ENCODE measurements at regions not wholly inside any gene's neighbourhood (a gene's known extent, or its start where the extent isn't known, plus 50 kb on each side); places are given as distances from the start of the nearest gene placed in this dataset.

DNA sequence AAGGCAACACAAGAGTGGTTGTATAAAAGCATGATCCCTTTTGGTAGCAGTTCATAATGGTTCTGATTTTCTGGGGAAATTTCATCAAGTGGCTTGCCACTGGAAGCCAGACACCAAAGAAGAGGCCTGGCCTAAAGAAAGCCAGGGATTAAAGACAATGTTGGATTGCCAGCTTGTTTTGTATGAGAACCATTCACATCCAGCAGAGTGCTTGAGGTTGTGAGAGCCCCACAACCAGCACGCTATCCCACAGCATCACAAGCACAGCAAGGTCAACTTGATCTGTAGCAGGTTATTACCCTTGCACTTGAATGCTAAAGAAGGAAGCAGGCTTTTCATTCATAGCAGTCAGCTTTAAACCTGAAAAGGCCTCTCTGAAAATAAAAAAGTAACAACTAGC lies 399.8 kb downstream of the PLPP3 start:
- peaks cover 0 to under 1% of the 10 kb centered on the region in 2 donors for H3K9me3 Mint-ChIP-seq
- intact Hi-C loops (cut with micrococcal nuclease) = no loop called here
- Histone ChIP-seq H3K36me3 (ENCODE audit: control insufficient read depth, insufficient read depth, low read length) (no peaks in the 10 kb centered on the region), H3K27me3 (ENCODE audit: control insufficient read depth, insufficient read depth, low read length) (no peaks in the 10 kb centered on the region), H3K4me1 (ENCODE audit: control insufficient read depth, insufficient read depth, low read length) (no peaks in the 10 kb centered on the region), H3K4me3 (ENCODE audit: low read length) (no peak overlapping the region), H3K27ac (ENCODE audit: low read length) (no peak overlapping the region), H3K9me3 (ENCODE audit: control insufficient read depth, insufficient read depth, low read length) (no peaks in the 10 kb centered on the region)
- DNase-seq = no peak
- TF ChIP-seq, protein P1, sequence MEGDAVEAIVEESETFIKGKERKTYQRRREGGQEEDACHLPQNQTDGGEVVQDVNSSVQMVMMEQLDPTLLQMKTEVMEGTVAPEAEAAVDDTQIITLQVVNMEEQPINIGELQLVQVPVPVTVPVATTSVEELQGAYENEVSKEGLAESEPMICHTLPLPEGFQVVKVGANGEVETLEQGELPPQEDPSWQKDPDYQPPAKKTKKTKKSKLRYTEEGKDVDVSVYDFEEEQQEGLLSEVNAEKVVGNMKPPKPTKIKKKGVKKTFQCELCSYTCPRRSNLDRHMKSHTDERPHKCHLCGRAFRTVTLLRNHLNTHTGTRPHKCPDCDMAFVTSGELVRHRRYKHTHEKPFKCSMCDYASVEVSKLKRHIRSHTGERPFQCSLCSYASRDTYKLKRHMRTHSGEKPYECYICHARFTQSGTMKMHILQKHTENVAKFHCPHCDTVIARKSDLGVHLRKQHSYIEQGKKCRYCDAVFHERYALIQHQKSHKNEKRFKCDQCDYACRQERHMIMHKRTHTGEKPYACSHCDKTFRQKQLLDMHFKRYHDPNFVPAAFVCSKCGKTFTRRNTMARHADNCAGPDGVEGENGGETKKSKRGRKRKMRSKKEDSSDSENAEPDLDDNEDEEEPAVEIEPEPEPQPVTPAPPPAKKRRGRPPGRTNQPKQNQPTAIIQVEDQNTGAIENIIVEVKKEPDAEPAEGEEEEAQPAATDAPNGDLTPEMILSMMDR (IDR thresholded peaks at IDR 0.05) = no peak
- peaks cover 4 to 11% of the 10 kb centered on the region in 2 donors for H3K27me3 Mint-ChIP-seq (ENCODE audit: low read depth in 2 of 2)
- ATAC-seq = no peak
- H3K36me3 Mint-ChIP-seq = no peaks in the 10 kb centered on the region
- 75% methylated on average over 1 of the region's 1 CpG for WGBS (ENCODE audit: insufficient coverage)
- H3K4me3 Mint-ChIP-seq = no peak overlapping the region
- H3K27ac Mint-ChIP-seq = no peak overlapping the region
- H3K4me1 Mint-ChIP-seq = no peaks in the 10 kb centered on the region

DNA sequence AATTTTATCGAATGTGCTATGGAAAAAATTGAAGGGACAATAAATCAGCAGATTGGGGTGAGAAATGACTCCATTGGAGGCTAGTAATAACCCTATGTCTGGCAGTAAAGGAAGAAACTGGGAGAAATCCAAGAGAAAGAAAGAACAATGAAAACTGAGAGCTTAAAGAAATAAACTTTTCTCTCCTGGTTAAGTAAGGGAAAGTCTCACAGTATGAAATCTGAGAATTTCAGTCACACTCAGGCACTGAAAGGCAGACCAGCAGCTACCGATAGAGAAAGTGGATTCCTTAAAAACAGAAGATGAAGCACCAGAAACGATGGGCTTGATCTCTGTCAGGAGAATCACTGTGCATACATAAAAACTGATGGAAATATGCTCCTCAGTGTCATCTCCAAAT lies 404.2 kb downstream of the PLPP3 start:
- Mint-ChIP-seq H3K36me3 (no peaks in the 10 kb centered on the region), H3K4me1 (no peaks in the 10 kb centered on the region), H3K27ac (no peak overlapping the region), H3K9me3 (peaks cover 0 to 4% of the 10 kb centered on the region in 2 donors), H3K4me3 (no peak overlapping the region), H3K27me3 (ENCODE audit: low read depth in 2 of 2) (peaks cover 8 to 17% of the 10 kb centered on the region in 2 donors)
- ATAC-seq = no peak
- intact Hi-C loops (cut with micrococcal nuclease) = no loop called here
- Histone ChIP-seq H3K4me3 (ENCODE audit: low read length) (no peak overlapping the region), H3K4me1 (ENCODE audit: control insufficient read depth, insufficient read depth, low read length) (no peaks in the 10 kb centered on the region), H3K27ac (ENCODE audit: low read length) (no peak overlapping the region), H3K36me3 (ENCODE audit: control insufficient read depth, insufficient read depth, low read length) (no peaks in the 10 kb centered on the region), H3K9me3 (ENCODE audit: control insufficient read depth, insufficient read depth, low read length) (no peaks in the 10 kb centered on the region), H3K27me3 (ENCODE audit: control insufficient read depth, insufficient read depth, low read length) (no peaks in the 10 kb centered on the region)
- 73% methylated on average over 3 of the region's 3 CpGs for WGBS (ENCODE audit: insufficient coverage)
- TF ChIP-seq, protein P1 (IDR thresholded peaks at IDR 0.05) = no peak
- DNase-seq = no peak

DNA sequence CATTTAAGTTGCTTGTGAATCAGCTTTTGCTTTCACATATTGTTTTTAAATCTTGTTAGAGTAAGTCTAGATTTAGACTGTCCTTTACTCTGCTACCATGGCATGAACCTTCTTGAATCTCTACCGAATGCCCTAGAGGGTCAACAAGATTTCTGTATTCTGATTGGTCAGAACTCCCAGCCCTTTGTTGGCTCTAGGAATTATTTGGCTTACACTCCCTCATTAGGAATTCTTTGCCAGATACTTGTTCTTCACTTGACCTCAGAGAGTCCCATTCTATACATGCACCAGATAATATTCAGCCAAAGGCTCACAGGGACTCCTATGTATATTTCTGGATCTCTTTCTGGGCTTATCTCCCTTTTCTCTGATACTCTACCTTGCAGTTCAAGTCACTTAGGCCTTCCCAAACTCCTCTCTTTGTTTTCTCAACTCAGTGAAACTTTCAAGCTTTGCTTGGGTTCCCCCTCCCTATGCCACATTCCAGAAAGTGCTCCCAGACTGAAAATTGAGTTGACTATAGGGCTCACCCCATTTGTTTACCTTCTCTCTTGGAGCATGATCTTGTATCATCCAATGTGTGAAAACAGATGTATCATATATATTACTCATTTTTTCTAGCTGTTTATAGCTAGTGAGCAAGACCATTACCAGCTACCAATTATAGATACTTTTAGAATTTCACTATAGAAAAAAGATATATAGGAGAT lies 405.0 kb downstream of the PLPP3 start:
- WGBS (ENCODE audit: insufficient coverage) = 85% methylated on average over 1 of the region's 1 CpG
- Histone ChIP-seq H3K27ac (ENCODE audit: low read length) (no peak overlapping the region), H3K9me3 (ENCODE audit: control insufficient read depth, insufficient read depth, low read length) (no peaks in the 10 kb centered on the region), H3K4me1 (ENCODE audit: control insufficient read depth, insufficient read depth, low read length) (no peaks in the 10 kb centered on the region), H3K36me3 (ENCODE audit: control insufficient read depth, insufficient read depth, low read length) (no peaks in the 10 kb centered on the region), H3K27me3 (ENCODE audit: control insufficient read depth, insufficient read depth, low read length) (no peaks in the 10 kb centered on the region), H3K4me3 (ENCODE audit: low read length) (no peak overlapping the region)
- intact Hi-C loops (cut with micrococcal nuclease) = no loop called here
- Mint-ChIP-seq H3K4me3 (no peak overlapping the region), H3K27me3 (ENCODE audit: low read depth in 2 of 2) (peaks cover 8 to 17% of the 10 kb centered on the region in 2 donors), H3K27ac (no peak overlapping the region), H3K36me3 (no peaks in the 10 kb centered on the region), H3K9me3 (peaks cover 0 to 4% of the 10 kb centered on the region in 2 donors), H3K4me1 (no peaks in the 10 kb centered on the region)
- DNase-seq (no peak), ATAC-seq (no peak)
- TF ChIP-seq, protein P1 (IDR thresholded peaks at IDR 0.05) = no peak

DNA sequence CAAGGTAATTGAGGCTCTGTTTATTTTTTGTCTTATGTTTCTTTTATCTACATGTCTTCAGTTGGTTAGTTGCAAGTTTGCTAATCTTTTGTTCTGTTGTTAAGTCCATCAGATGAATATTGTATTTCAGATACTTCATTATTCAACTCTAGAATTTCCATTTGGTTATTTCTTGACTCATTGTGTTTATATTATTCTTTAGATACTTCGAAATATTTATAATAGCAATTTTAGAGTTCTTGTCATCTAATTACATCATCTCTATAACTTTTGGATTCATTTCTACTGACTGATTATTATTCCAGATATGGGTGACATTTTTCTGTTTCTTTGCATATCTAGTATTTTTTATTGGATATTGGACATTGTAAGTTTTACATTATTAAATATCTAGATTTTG lies 405.6 kb downstream of the PLPP3 start:
- Mint-ChIP-seq H3K9me3 (peaks cover 0 to 4% of the 10 kb centered on the region in 2 donors), H3K4me1 (no peaks in the 10 kb centered on the region), H3K4me3 (no peak overlapping the region), H3K27ac (no peak overlapping the region), H3K27me3 (ENCODE audit: low read depth in 2 of 2) (peaks cover 8 to 17% of the 10 kb centered on the region in 2 donors), H3K36me3 (no peaks in the 10 kb centered on the region)
- intact Hi-C loops (cut with micrococcal nuclease) = no loop called here
- no peak for DNase-seq
- TF ChIP-seq, protein P1 (IDR thresholded peaks at IDR 0.05) = no peak
- Histone ChIP-seq H3K27ac (ENCODE audit: low read length) (no peak overlapping the region), H3K4me3 (ENCODE audit: low read length) (no peak overlapping the region), H3K9me3 (ENCODE audit: control insufficient read depth, insufficient read depth, low read length) (no peaks in the 10 kb centered on the region), H3K36me3 (ENCODE audit: control insufficient read depth, insufficient read depth, low read length) (no peaks in the 10 kb centered on the region), H3K27me3 (ENCODE audit: control insufficient read depth, insufficient read depth, low read length) (no peaks in the 10 kb centered on the region), H3K4me1 (ENCODE audit: control insufficient read depth, insufficient read depth, low read length) (no peaks in the 10 kb centered on the region)
- WGBS (ENCODE audit: insufficient coverage) = no CpG with 5 or more reads among the region's 1 CpG
- no peak for ATAC-seq
